Activated T-cell treated with anti-CD3 and anti-CD28 coated beads for 24 hours (primary cell): ENCODE measurements at regions not wholly inside any gene's neighbourhood (a gene's known extent, or its start where the extent isn't known, plus 50 kb on each side); places are given as distances from the start of the nearest gene placed in this dataset.

Experiments
- DNase-seq: peaks from one replicate; pipeline ENCODE4 v3.0.0-alpha.2; 2020; ENCODE audit warnings: low read depth

GRCh38 chr2:145777297-145777696 lies 1257.4 kb upstream of the ZEB2 start:
- DNase-seq = no peak

GRCh38 chr2:145775591-145775990 lies 1255.7 kb upstream of the ZEB2 start:
- DNase-seq = no peak

- DNase-seq = no peak
Measured at GRCh38 chr2:145771525-145771924, 1251.6 kb upstream of the ZEB2 start.

GRCh38 chr2:145769011-145769716 lies 1249.2 kb upstream of the ZEB2 start:
- no peak for DNase-seq

GRCh38 chr2:145765874-145766273 lies 1246.0 kb upstream of the ZEB2 start:
- DNase-seq = no peak

GRCh38 chr2:145764631-145765030 lies 1244.7 kb upstream of the ZEB2 start:
- DNase-seq = no peak

- no peak for DNase-seq
Measured at GRCh38 chr2:145760781-145761649, 1241.1 kb upstream of the ZEB2 start.

GRCh38 chr2:145759228-145759915 lies 1239.5 kb upstream of the ZEB2 start:
- DNase-seq = no peak

GRCh38 chr2:145757503-145758246 lies 1237.8 kb upstream of the ZEB2 start:
- no peak for DNase-seq

- DNase-seq = no peak
Measured at GRCh38 chr2:145755019-145755837, 1235.3 kb upstream of the ZEB2 start.

- DNase-seq = no peak
Measured at GRCh38 chr2:145753966-145754365, 1234.0 kb upstream of the ZEB2 start.

- DNase-seq = no peak
Measured at GRCh38 chr2:145753041-145753608, 1233.2 kb upstream of the ZEB2 start.

GRCh38 chr2:145752091-145752806 lies 1232.3 kb upstream of the ZEB2 start:
- no peak for DNase-seq

- DNase-seq = no peak
Measured at GRCh38 chr2:145751629-145752028, 1231.7 kb upstream of the ZEB2 start.

GRCh38 chr2:145751155-145751554 lies 1231.2 kb upstream of the ZEB2 start:
- DNase-seq = no peak

GRCh38 chr2:145750612-145751011 lies 1230.7 kb upstream of the ZEB2 start:
- no peak for DNase-seq

- DNase-seq = no peak
Measured at GRCh38 chr2:145750144-145750543, 1230.2 kb upstream of the ZEB2 start.

- DNase-seq = no peak
Measured at GRCh38 chr2:145749556-145749955, 1229.6 kb upstream of the ZEB2 start.

- DNase-seq = no peak
Measured at GRCh38 chr2:145748927-145749326, 1229.0 kb upstream of the ZEB2 start.

GRCh38 chr2:145747715-145748114 lies 1227.8 kb upstream of the ZEB2 start:
- DNase-seq = no peak
